K562 (cell line): ENCODE measurements at regions not wholly inside any gene's neighbourhood (a gene's known extent, or its start where the extent isn't known, plus 50 kb on each side); places are given as distances from the start of the nearest gene placed in this dataset.

Experiments
- CHD7 ChIP-seq: fragments of 200-600 bp; sonication (generic); IDR thresholded peaks from one replicate; pipeline ENCODE4 v1.6.1; 2012; ENCODE audit warnings: mild to moderate bottlenecking, low read depth, low read length, inconsistent platforms
- FOXM1 ChIP-seq, 2 experiments: fragments of 450-650 bp in 1 of 2; sonication (generic) in 1 of 2; formaldehyde crosslinking in 1 of 2; IDR thresholded peaks; 2 replicates each; pipeline versions ENCODE4 v1.6.1 to v1.9.0; 2017 to 2022; ENCODE audit warnings: low read depth in 2 of 2, mild to moderate bottlenecking in 2 of 2, missing genetic modification reagents in 1 of 2, moderate library complexity in 1 of 2

- no peak for TF ChIP-seq CHD7
- TF ChIP-seq FOXM1 (IDR thresholded peaks at IDR 0.05; ENCODE audit: low read depth) = no peak
- TF ChIP-seq FOXM1 (CRISPR knock-in tag; IDR thresholded peaks at IDR 0.05; ENCODE audit: low read depth) = no peak
Observed at GRCh38 chr19:28397800-28398199, 815.2 kb downstream of the UQCRFS1 start (continued).
